Vagina (tissue), 2 donors: ENCODE measurements at regions not wholly inside any gene's neighbourhood (a gene's known extent, or its start where the extent isn't known, plus 50 kb on each side); places are given as distances from the start of the nearest gene placed in this dataset.
"Not testable (repeated sequence)": the region's sequence is repeated elsewhere in the genome, so short reads cannot be mapped to it uniquely, and the experiment has no call there.

Source experiments
- POLR2A ChIP-seq, 2 donors: fragments of 450-650 bp; IDR thresholded peaks; one replicate each; pipeline ENCODE4 v1.6.1; 2017; ENCODE audit warnings: antibody characterized with exemption in 2 of 2, mild to moderate bottlenecking in 2 of 2, moderate library complexity in 2 of 2
- POLR2AphosphoS5 ChIP-seq, 2 donors: sonication (generic); formaldehyde crosslinking; IDR thresholded peaks; one replicate each; pipeline ENCODE4 v1.9.0; 2017; ENCODE audit warnings: antibody characterized with exemption in 2 of 2, mild to moderate bottlenecking in 2 of 2, low read depth in 1 of 2; ENCODE audit not compliant: insufficient read depth in 1 of 2
- TF ChIP-seq, protein P1 (sequence below), 3 experiments: fragments of 450-650 bp in 2 of 3; fragments of 200-600 bp in 1 of 3; sonication (generic) in 1 of 3; IDR thresholded peaks; one replicate each; pipeline ENCODE4 v1.5.1; 2017 to 2019; ENCODE audit warnings: antibody characterized with exemption in 3 of 3, mild to moderate bottlenecking in 2 of 3, moderate library complexity in 2 of 3

DNA sequence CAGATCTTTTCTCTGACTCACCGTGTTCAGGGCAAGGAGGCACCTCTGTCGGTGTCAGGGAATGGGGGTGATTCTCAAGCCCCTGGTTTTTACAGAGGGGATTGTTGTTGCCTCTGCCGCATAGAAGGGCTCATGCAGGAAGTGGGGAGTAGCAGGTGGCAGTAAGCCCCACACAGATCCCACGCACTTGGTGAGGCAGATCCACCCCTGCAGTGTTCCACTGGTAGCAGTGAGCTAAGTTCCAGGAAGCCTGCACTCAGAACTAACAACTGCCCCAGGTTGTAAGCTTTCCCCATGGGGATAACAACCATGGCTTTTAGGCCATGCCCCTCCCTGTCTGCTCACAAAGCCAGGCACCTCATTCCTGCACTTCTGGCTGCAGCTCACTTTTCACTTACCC is 149.1 kb downstream of the SPIN4 start:
- TF ChIP-seq, protein P1, sequence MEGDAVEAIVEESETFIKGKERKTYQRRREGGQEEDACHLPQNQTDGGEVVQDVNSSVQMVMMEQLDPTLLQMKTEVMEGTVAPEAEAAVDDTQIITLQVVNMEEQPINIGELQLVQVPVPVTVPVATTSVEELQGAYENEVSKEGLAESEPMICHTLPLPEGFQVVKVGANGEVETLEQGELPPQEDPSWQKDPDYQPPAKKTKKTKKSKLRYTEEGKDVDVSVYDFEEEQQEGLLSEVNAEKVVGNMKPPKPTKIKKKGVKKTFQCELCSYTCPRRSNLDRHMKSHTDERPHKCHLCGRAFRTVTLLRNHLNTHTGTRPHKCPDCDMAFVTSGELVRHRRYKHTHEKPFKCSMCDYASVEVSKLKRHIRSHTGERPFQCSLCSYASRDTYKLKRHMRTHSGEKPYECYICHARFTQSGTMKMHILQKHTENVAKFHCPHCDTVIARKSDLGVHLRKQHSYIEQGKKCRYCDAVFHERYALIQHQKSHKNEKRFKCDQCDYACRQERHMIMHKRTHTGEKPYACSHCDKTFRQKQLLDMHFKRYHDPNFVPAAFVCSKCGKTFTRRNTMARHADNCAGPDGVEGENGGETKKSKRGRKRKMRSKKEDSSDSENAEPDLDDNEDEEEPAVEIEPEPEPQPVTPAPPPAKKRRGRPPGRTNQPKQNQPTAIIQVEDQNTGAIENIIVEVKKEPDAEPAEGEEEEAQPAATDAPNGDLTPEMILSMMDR (IDR thresholded peaks at IDR 0.05): not testable (repeated sequence)
- not testable (repeated sequence) for TF ChIP-seq POLR2A (IDR thresholded peaks at IDR 0.05); POLR2AphosphoS5 (IDR thresholded peaks at IDR 0.05; ENCODE audit: insufficient read depth in 1 of 2, low read depth in 1 of 2)
